ENCODE measurements at regions not wholly inside any gene's neighbourhood (a gene's known extent, or its start where the extent isn't known, plus 50 kb on each side); places are given as distances from the start of the nearest gene placed in this dataset.

GRCh38 chr16:65855171-65856145 is 511.0 kb upstream of the CDH5 start:
- no peak overlapping the region for H2BK120ac ChIP-seq (replicated peaks; ENCODE audit: low read depth, low read length)
- no peaks in the 10 kb centered on the region for H4K20me1 ChIP-seq (replicated peaks in 1 of 2; ENCODE audit: control insufficient read depth in 1 of 2, insufficient read depth in 2 of 2, low read length in 2 of 2)
- no peak overlapping the region; the same call in 1 of the 2 replicates for H2AFZ ChIP-seq (ENCODE audit: low read length)
- no peak overlapping the region for H4K5ac ChIP-seq (ENCODE audit: insufficient read length, low read depth, low read length)
- H2AK5ac ChIP-seq (ENCODE audit: low read depth, low read length), result no peak overlapping the region
- no peak overlapping the region for H3K27ac ChIP-seq (ENCODE audit: low read depth, low read length)
- 91% methylated on average over 11 of the region's 11 CpGs; no CpG with 5 or more reads in 1 of the 2 experiments for WGBS, 2 experiments (ENCODE audit: extremely low coverage in 1 of 2, insufficient coverage in 1 of 2, insufficient read length in 1 of 2, insufficient replicate concordance in 2 of 2, low coverage in 1 of 2, low lambda C conversion rate in 2 of 2, missing lambda C conversion rate in 1 of 2)
- no peaks in the 10 kb centered on the region for H3K23me2 ChIP-seq (ENCODE audit: low read depth, low read length)
- H2BK20ac ChIP-seq (ENCODE audit: low read length), result no peak overlapping the region
- H3K4me2 ChIP-seq (ENCODE audit: insufficient read depth in 1 of 2, low read depth in 2 of 2, low read length in 2 of 2), result no peak overlapping the region
- ChIA-PET POLR2A (ENCODE audit: partially characterized antibody) (no interaction called here), CTCF (ENCODE audit: partially characterized antibody) (no interaction called here)
- H3K79me2 ChIP-seq (ENCODE audit: control insufficient read depth in 1 of 2, insufficient read depth in 2 of 2, low read length in 2 of 2), result no peaks in the 10 kb centered on the region
- H3K14ac ChIP-seq (ENCODE audit: insufficient read length), result no peak overlapping the region
- no peak overlapping the region for H4K8ac ChIP-seq (ENCODE audit: extremely low read depth, insufficient read depth, low read length)
- TF ChIP-seq SAP30 (IDR thresholded peaks at IDR 0.05; ENCODE audit: insufficient read depth, insufficient replicate concordance, low read length), result no peak
- H3K9me3 ChIP-seq (ENCODE audit: insufficient read depth in 2 of 2, low read depth in 1 of 2, low read length in 1 of 2), result peaks cover 3 to 5% of the 10 kb centered on the region in 2 experiments; a peak in 2 of 4 replicates
- DNase-seq (ENCODE audit: low read depth in 1 of 2, low spot score in 2 of 2) (no peak), FAIRE-seq (no peak)
- no peak overlapping the region for H2BK12ac ChIP-seq (ENCODE audit: low read depth, low read length)
- no peak overlapping the region for H3K18ac ChIP-seq (ENCODE audit: extremely low read depth, low read length)
- no peaks in the 10 kb centered on the region for H3K27me3 ChIP-seq (replicated peaks in 1 of 4; ENCODE audit: control insufficient read depth in 3 of 4, extremely low read depth in 1 of 4, insufficient read depth in 3 of 4, low read length in 3 of 4)
- no peak overlapping the region for H3K23ac ChIP-seq (ENCODE audit: insufficient read length)
- H3K4me3 ChIP-seq (ENCODE audit: extremely low read depth in 1 of 4, insufficient read depth in 2 of 4, low read depth in 3 of 4, low read length in 4 of 4), result no peak overlapping the region
- H3K36me3 ChIP-seq (ENCODE audit: control insufficient read depth in 2 of 4, insufficient read depth in 4 of 4, low read length in 3 of 4), result no peaks in the 10 kb centered on the region
- no peak overlapping the region for H4K91ac ChIP-seq (replicated peaks; ENCODE audit: insufficient read length, low read length)
- H3K56ac ChIP-seq (replicated peaks; ENCODE audit: insufficient read length, low read depth, low read length), result no peak overlapping the region
- no peak overlapping the region for H2BK5ac ChIP-seq (ENCODE audit: low read depth, low read length)
- H2BK15ac ChIP-seq (ENCODE audit: low read length), result peak overlapping the region; percentile 77; the same call in 1 of the 2 replicates
- no peaks in the 10 kb centered on the region for H3K79me1 ChIP-seq (ENCODE audit: low read depth, low read length)
- H3K4ac ChIP-seq (replicated peaks; ENCODE audit: insufficient read length, low read depth, low read length), result no peak overlapping the region
- H3K4me1 ChIP-seq (replicated peaks in 1 of 4; ENCODE audit: control insufficient read depth in 3 of 4, insufficient read depth in 4 of 4, low read length in 3 of 4), result no peaks in the 10 kb centered on the region
- H3K9ac ChIP-seq (replicated peaks in 1 of 4; ENCODE audit: extremely low read depth in 1 of 4, low read depth in 3 of 4, low read length in 3 of 4), result no peak overlapping the region

All from H1 (cell line).